ENCODE measurements at regions not wholly inside any gene's neighbourhood (a gene's known extent, or its start where the extent isn't known, plus 50 kb on each side); places are given as distances from the start of the nearest gene placed in this dataset.
A peak's percentile ranks its signal among the peaks of the same experiment; 100 is the strongest.
"Not testable (repeated sequence)": the region's sequence is repeated elsewhere in the genome, so short reads cannot be mapped to it uniquely, and the experiment has no call there.

GRCh38 chr2:238502088-238502810 is 75.5 kb downstream of the ASB1 start:
- DNase-seq (ENCODE audit: low read depth), result no peak

DNA sequence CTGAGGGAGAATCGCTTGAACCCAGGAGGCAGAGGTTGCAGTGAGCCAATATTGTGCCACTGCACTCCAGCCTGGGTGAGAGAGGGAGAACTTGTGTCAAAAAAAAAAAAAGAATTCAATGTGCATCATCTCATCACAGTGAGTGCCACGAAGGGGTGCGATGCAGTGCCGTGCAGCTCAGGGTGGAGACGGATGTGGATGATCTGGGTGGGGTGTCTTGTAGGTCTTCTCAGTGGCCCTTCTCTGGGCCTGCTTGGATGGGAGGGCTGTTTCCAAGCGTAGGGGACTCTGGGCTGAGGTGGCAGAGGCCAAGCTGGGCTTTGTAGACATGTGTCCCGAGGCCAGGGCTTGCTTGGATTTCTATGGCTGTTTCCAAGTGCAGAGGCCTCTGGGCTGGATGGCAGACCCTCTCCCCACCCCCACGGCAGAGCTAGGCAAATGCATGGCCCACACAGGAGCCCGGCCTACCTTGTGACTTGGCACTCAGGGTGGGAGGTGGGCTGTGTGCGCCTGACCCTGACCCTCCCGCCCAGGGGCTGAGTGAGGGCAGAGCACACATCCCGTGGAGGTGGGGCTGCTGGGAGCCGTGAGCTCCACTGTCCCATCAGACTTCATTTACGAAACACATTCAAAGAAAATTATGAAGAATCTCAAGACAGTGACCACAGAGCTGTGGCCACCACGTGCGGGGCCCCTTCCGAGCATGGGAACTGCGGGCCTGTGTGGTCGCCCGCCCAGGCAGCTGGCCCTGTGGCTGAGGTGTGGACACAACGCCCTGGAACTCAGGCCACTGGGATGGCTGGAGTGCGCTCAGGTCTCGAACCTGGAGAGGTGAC is 76.4 kb downstream of the ASB1 start:
- no peak for DNase-seq (ENCODE audit: low read depth)

- no peak for DNase-seq (ENCODE audit: low read depth)
These were observed 77.6 kb downstream of the ASB1 start for GRCh38 chr2:238504181-238504931.

GRCh38 chr2:238505119-238505891 is 78.6 kb downstream of the ASB1 start:
- no peak for DNase-seq (ENCODE audit: low read depth)

- DNase-seq (ENCODE audit: low read depth), result no peak
These were observed 79.2 kb downstream of the ASB1 start for GRCh38 chr2:238505892-238506280.

DNA sequence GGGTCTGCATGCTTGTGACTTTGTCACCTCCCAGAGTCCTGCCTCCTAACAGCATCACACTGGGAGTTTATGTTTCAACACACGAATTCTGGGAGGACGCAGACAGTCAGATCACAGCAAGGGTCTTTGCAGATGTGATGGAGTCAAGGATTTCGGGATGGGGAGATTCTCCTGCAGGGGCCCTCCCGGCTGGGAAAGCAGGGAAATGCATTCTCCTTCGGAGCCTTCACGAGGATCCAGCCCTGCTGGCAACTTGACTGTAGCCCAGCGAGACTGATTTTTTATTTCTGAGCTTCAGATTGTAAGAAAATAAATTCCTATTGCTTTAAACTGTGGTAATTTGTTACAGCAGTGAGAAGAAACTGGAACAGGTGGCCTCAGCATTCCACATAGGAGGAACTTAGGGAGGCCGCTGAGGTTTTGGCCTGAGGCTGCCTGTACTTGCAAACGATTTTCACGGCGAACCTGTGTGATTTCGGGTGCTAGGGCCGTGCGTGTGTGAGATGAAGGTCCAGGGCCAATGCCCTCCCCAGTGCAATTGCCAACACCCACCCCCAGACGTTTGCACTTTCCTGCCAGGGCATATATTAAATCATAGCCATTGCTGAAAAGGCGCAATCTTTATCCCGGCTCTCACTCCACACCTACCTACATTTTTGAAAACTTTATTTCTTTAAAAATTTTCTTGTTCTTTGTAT is 79.8 kb downstream of the ASB1 start:
- DNase-seq (ENCODE audit: low read depth), result no peak

- DNase-seq (ENCODE audit: low read depth), result no peak
These were observed 81.1 kb downstream of the ASB1 start for GRCh38 chr2:238507836-238508235.

DNA sequence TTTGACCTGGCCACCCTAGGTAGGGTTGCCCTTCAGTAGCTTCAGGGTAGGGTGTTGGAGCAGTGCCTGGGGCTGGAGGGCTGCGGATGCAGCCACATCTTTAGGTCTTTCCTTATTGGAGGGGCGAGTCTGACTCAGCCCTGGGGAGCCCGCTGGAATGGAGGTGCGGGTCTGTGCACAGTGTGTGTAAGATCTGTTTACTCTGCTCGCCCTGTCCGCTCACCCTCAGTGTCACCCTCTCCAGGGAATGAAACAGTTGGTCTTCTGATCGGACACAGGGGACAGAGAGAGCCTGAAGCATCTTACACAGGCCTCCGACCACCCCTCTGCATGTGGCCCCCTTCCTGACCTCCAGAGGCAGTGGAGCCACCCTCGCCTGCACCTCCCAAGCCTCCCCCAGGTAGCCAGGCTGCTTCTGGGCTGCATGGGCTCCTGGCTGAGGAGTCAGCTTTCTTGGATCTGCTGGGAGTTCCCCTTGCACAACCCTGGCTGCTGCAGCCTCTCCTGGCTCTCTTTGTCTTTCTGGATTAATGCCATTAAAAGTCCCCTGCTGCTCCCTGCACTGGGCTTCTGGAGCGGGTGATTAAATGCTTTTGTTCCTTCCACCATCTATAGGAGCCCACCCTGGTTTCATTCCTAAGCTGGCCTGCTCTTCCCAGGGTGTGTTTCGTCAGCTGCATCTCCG is 82.6 kb downstream of the ASB1 start:
- DNase-seq (ENCODE audit: low read depth), result no peak

DNA sequence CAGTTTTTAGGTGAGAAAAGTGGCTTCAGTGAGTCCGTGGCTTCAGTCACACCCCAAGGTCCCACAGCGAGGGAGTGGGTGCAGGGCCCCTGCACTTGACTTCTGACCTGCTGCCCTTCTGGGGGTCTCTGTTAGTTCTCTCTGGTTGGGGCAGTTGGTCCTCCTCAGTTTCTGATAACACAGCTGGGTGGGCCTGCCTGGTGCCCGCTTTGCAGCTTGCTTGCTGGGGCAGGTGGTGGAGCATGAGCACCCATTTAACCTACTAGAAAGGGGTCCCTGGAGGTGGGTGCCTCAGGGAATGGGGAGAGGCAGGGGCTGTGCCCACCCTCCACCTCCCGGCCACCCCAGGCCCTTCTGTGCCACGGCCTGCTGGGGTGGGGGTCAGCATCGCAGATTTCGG is 83.2 kb downstream of the ASB1 start:
- no peak for DNase-seq (ENCODE audit: low read depth)

DNA sequence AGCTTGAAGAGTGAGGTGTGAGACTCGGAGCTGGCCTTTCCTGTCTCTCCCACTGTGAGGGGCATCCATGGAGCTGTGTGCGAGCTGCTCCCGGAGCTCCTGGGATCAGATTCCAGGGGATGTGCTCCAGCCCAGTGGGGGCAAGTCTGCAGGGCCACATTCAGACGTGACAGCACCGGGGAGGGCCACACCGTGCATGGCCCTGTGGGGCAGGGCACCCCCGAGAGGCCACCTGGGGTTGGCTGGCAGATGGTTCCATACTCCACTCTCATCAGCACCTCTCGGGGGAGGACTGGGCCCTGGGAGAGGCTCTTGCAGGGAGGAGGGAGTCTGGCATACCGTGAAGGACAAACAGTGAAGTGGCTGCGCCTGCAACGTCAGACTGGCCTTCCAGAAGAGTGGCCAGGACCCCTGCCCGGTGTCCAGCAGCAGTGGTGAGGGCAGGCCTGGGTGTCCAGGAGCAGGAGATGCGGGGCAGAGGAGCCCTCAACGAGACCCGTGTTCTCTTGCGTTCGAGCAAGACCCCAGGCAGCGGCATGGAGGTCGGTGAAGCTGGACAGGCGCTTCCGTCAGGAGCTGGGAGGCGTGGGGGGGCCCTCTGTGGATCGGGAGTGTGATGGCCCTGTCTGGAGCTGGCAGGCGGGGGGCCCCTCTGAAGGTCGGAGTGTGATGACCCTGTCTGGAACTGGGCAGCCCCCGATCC is 84.3 kb downstream of the ASB1 start:
- no peak for DNase-seq (ENCODE audit: low read depth)

- DNase-seq (ENCODE audit: low read depth), result no peak
These were observed 84.9 kb downstream of the ASB1 start for GRCh38 chr2:238511614-238511950.

GRCh38 chr2:238512247-238512867 is 85.6 kb downstream of the ASB1 start:
- no peak for DNase-seq (ENCODE audit: low read depth)

DNA sequence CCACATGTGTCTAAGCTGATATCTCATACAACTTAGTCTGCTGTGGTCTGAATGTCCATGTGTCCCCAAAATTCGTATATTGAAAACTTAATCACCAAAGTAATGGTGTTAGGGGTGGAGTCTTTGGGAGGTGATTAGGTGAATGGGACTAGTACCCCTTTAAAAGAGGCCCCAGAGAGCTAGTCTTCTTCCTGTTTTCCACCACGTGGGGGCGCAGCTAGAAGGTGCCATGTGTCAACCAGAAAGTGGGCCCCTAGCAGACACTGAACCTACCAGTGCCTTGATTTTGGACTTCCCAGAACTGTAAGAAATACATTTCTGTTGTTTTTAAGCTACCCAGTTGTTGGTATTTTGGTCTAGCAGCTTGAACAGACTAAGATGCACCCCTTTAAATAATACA is 86.6 kb downstream of the ASB1 start:
- DNase-seq (ENCODE audit: low read depth), result no peak

GRCh38 chr2:238514024-238514423 is 87.3 kb downstream of the ASB1 start:
- not testable (repeated sequence) for DNase-seq (ENCODE audit: low read depth)

GRCh38 chr2:238515377-238515776 is 88.7 kb downstream of the ASB1 start:
- DNase-seq (ENCODE audit: low read depth), result no peak

- DNase-seq (ENCODE audit: low read depth), result no peak
These were observed 90.5 kb downstream of the ASB1 start for GRCh38 chr2:238517209-238517608.

DNA sequence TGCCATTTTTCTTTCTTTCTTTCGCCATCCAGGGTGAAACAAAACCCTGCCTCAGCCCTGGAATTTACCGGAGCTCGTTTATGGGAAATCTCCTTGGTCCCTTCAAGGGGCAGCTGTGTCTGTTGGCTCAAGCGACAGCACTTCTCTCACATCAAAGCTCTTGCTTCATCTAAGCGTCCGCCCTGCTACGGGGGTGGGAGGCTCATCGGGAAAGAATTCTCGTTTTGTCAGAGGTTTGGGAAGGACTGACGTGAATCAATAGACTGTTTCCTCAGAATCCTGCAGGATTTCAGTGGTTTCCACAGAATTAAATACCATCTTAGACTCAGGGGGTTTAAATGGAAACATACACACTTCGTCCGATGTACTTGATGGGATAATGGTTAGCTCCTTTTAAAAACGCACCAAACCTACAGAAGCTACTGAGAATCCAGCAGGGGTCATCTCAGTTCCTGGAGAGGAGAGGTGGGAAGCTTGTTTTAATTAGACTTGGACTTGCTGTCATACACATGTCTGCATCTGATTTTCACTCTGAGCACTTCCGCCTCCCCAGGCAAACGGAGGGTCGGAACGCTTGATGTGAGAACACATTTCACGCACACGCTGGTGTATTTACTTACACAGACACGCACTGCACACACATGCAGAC is 91.6 kb downstream of the ASB1 start:
- DNase-seq (ENCODE audit: low read depth), result peak; percentile 83

GRCh38 chr2:238518821-238519186 is 92.1 kb downstream of the ASB1 start:
- DNase-seq (ENCODE audit: low read depth), result no peak

- DNase-seq (ENCODE audit: low read depth), result no peak
These were observed 93.7 kb downstream of the ASB1 start for GRCh38 chr2:238520359-238520886.
